ENCODE measurements at regions not wholly inside any gene's neighbourhood (a gene's known extent, or its start where the extent isn't known, plus 50 kb on each side); places are given as distances from the start of the nearest gene placed in this dataset.

GRCh38 chr5:89300426-89300970 lies 417.5 kb upstream of the MEF2C start:
- H2AFZ ChIP-seq (ENCODE audit: low read depth, low read length): no peak overlapping the region
- no peak overlapping the region for H3K27ac ChIP-seq (ENCODE audit: low read length)
- no peaks in the 10 kb centered on the region for H3K9me3 ChIP-seq (ENCODE audit: low read length)
- no peak overlapping the region for H3K4me2 ChIP-seq (ENCODE audit: low read length)
- H3K9me2 ChIP-seq (ENCODE audit: insufficient read depth, low read length): no peaks in the 10 kb centered on the region
- no peak overlapping the region for H3K9ac ChIP-seq (ENCODE audit: low read length)
- H3K79me2 ChIP-seq (replicated peaks; ENCODE audit: insufficient read depth, low read length): no peaks in the 10 kb centered on the region
- no peaks in the 10 kb centered on the region for H3K36me3 ChIP-seq (ENCODE audit: insufficient read depth, low read length)
- no peaks in the 10 kb centered on the region for H4K20me1 ChIP-seq (ENCODE audit: insufficient read depth)
- TF ChIP-seq CTCF (IDR thresholded peaks at IDR 0.05; ENCODE audit: poor library complexity, severe bottlenecking): no peak
- TF ChIP-seq EZH2 (IDR thresholded peaks at IDR 0.05; ENCODE audit: borderline replicate concordance, insufficient read depth, low read length, poor library complexity, severe bottlenecking): no peak
- no peak overlapping the region for H3K4me3 ChIP-seq (ENCODE audit: low read length)
- no peaks in the 10 kb centered on the region for H3F3A ChIP-seq (ENCODE audit: insufficient read depth, low read length, poor library complexity, severe bottlenecking)
- H3K27me3 ChIP-seq (ENCODE audit: insufficient read depth, low read depth, low read length): no peaks in the 10 kb centered on the region

GRCh38 chr5:89299998-89300397 lies 417.0 kb upstream of the MEF2C start:
- Histone ChIP-seq H3K9me3 (ENCODE audit: low read length) (no peaks in the 10 kb centered on the region), H3F3A (ENCODE audit: insufficient read depth, low read length, poor library complexity, severe bottlenecking) (no peaks in the 10 kb centered on the region), H3K4me2 (ENCODE audit: low read length) (no peak overlapping the region), H3K79me2 (replicated peaks; ENCODE audit: insufficient read depth, low read length) (no peaks in the 10 kb centered on the region), H3K9me2 (ENCODE audit: insufficient read depth, low read length) (no peaks in the 10 kb centered on the region), H2AFZ (ENCODE audit: low read depth, low read length) (no peak overlapping the region), H3K4me3 (ENCODE audit: low read length) (no peak overlapping the region), H3K27ac (ENCODE audit: low read length) (no peak overlapping the region), H4K20me1 (ENCODE audit: insufficient read depth) (no peaks in the 10 kb centered on the region), H3K27me3 (ENCODE audit: insufficient read depth, low read depth, low read length) (no peaks in the 10 kb centered on the region), H3K9ac (ENCODE audit: low read length) (no peak overlapping the region), H3K36me3 (ENCODE audit: insufficient read depth, low read length) (no peaks in the 10 kb centered on the region)
- TF ChIP-seq CTCF (IDR thresholded peaks at IDR 0.05; ENCODE audit: poor library complexity, severe bottlenecking): no peak
- TF ChIP-seq SMC3 (conservative IDR thresholded peaks at IDR 0.05; ENCODE audit: poor library complexity): no peak
- no peak for TF ChIP-seq REST (IDR thresholded peaks at IDR 0.05; ENCODE audit: borderline replicate concordance)
- TF ChIP-seq RAD21 (conservative IDR thresholded peaks at IDR 0.05): no peak
- no peak for TF ChIP-seq EZH2 (IDR thresholded peaks at IDR 0.05; ENCODE audit: borderline replicate concordance, insufficient read depth, low read length, poor library complexity, severe bottlenecking)

Data from neural cell (in vitro differentiated cells).